Small intestine (tissue), 7 donors: ENCODE measurements at regions not wholly inside any gene's neighbourhood (a gene's known extent, or its start where the extent isn't known, plus 50 kb on each side); places are given as distances from the start of the nearest gene placed in this dataset.

Experiments used
- DNase-seq, 2 donors: peaks; one replicate each; pipeline versions ENCODE4 v3.0.0 to v3.0.0-alpha.2; 2013
- FAIRE-seq: peaks from 2 replicates; lab custom pipeline; 2012; peaks lifted over from hg19 to GRCh38; lab: Jason Lieb, UNC
- H3K27ac ChIP-seq, 3 donors: one replicate each; pipeline ENCODE4 v1.5.1; 2013; ENCODE audit warnings: low read length in 2 of 3, mild to moderate bottlenecking in 2 of 3, control low read depth in 1 of 3, inconsistent platforms in 1 of 3, low read depth in 1 of 3, moderate library complexity in 1 of 3
- H3K27me3 ChIP-seq, 3 donors: one replicate each; pipeline ENCODE4 v1.6.1; 2013; ENCODE audit warnings: low read length in 3 of 3, inconsistent platforms in 1 of 3; ENCODE audit not compliant: control insufficient read depth in 3 of 3, insufficient read depth in 3 of 3
- H3K36me3 ChIP-seq, 3 donors: one replicate each; pipeline ENCODE4 v1.6.1; 2013; ENCODE audit warnings: low read length in 3 of 3, inconsistent platforms in 1 of 3, low read depth in 1 of 3, mild to moderate bottlenecking in 1 of 3, moderate library complexity in 1 of 3; ENCODE audit not compliant: control insufficient read depth in 3 of 3, insufficient read depth in 2 of 3
- H3K4me1 ChIP-seq, 3 donors: one replicate each; pipeline ENCODE4 v1.6.1; 2013; ENCODE audit warnings: low read length in 2 of 3, inconsistent platforms in 1 of 3, low read depth in 1 of 3, mild to moderate bottlenecking in 1 of 3, moderate library complexity in 1 of 3; ENCODE audit not compliant: control insufficient read depth in 3 of 3, insufficient read depth in 2 of 3
- H3K4me3 ChIP-seq, 3 donors: one replicate each; pipeline ENCODE4 v1.5.1; 2013; ENCODE audit warnings: low read length in 3 of 3, control low read depth in 1 of 3, inconsistent platforms in 1 of 3, low read depth in 1 of 3, mild to moderate bottlenecking in 1 of 3, moderate library complexity in 1 of 3
- H3K9me3 ChIP-seq, 2 donors: one replicate each; pipeline ENCODE4 v1.6.1; 2013; ENCODE audit warnings: low read depth in 1 of 2, low read length in 1 of 2; ENCODE audit not compliant: control insufficient read depth in 2 of 2, insufficient read depth in 1 of 2
- WGBS, 3 donors: extraction: QIAGEN DNeasy Blood & Tissue Kit; methylation state at CpG; one replicate each; pipeline ENCODE4 v1.1.7; 2013; 5-methylcytosine and 5-hydroxymethylcytosine counted together
- donor health status: healthy with polysubstance abuse.
- donor health status: control.
- donor health status: control.
- donor health status: Bipolar disorder and iron deficiency.
- donor health status: healthy.

- no peak for DNase-seq
- Histone ChIP-seq H3K9me3 (peaks cover 0 to 5% of the 10 kb centered on the region in 2 donors), H3K4me1 (peaks cover 0 to 18% (median 5%) of the 10 kb centered on the region in 3 donors), H3K36me3 (no peaks in the 10 kb centered on the region), H3K4me3 (no peak overlapping the region), H3K27ac (no peak overlapping the region), H3K27me3 (no peaks in the 10 kb centered on the region)
- 75 to 82% (median 79%) methylated on average over 2 of the region's 2 CpGs for WGBS, 3 donors
- no peak for FAIRE-seq
Measured at GRCh38 chr4:186775902-186776301, 52.2 kb upstream of the FAT1 start.

- H3K27me3 ChIP-seq, result no peaks in the 10 kb centered on the region
- DNase-seq, result no peak
Measured at GRCh38 chr4:186778134-186778533, 54.5 kb upstream of the FAT1 start.

GRCh38 chr4:186780291-186781031 lies 56.8 kb upstream of the FAT1 start:
- 15 to 39% (median 23%) methylated on average over 4 of the region's 4 CpGs for WGBS, 3 donors
- H3K36me3 ChIP-seq, result no peaks in the 10 kb centered on the region
- H3K27ac ChIP-seq, result peak overlapping the region; percentile 18 to 65 (median 58)
- H3K4me3 ChIP-seq, result no peak overlapping the region
- peaks cover 0 to 5% of the 10 kb centered on the region in 2 donors for H3K9me3 ChIP-seq
- DNase-seq, result peak; percentile 47 to 89
- FAIRE-seq, result no peak
- peaks cover 0 to 24% (median 5%) of the 10 kb centered on the region in 3 donors for H3K4me1 ChIP-seq
- no peaks in the 10 kb centered on the region for H3K27me3 ChIP-seq

More at GRCh38 chr4:186778134-186778533, 54.5 kb upstream of the FAT1 start:
- peaks cover 0 to 24% (median 5%) of the 10 kb centered on the region in 3 donors for H3K4me1 ChIP-seq
- H3K36me3 ChIP-seq, result no peaks in the 10 kb centered on the region
- H3K27ac ChIP-seq, result no peak overlapping the region
- peaks cover 0 to 5% of the 10 kb centered on the region in 2 donors for H3K9me3 ChIP-seq
- no peak for FAIRE-seq
- 93 to 100% (median 94%) methylated on average over 7 of the region's 7 CpGs for WGBS, 3 donors
- no peak overlapping the region for H3K4me3 ChIP-seq

- Histone ChIP-seq H3K4me1 (peaks cover 0 to 24% (median 5%) of the 10 kb centered on the region in 3 donors), H3K9me3 (peaks cover 0 to 5% of the 10 kb centered on the region in 2 donors), H3K36me3 (no peaks in the 10 kb centered on the region), H3K27ac (peak overlapping the region in 1 of 3 donors; percentile 62), H3K27me3 (no peaks in the 10 kb centered on the region), H3K4me3 (no peak overlapping the region)
- no peak for FAIRE-seq
- DNase-seq, result peak; percentile 20 to 61
- WGBS, 3 donors, result 62 to 68% (median 67%) methylated on average over 6 of the region's 6 CpGs
Measured at GRCh38 chr4:186781032-186781917, 57.6 kb upstream of the FAT1 start.

- H3K36me3 ChIP-seq, result no peaks in the 10 kb centered on the region
- WGBS, 3 donors, result 74 to 79% (median 77%) methylated on average over 5 of the region's 5 CpGs
- no peaks in the 10 kb centered on the region for H3K27me3 ChIP-seq
- H3K9me3 ChIP-seq, result peaks cover 0 to 5% of the 10 kb centered on the region in 2 donors
- H3K27ac ChIP-seq, result no peak overlapping the region
- DNase-seq (no peak), FAIRE-seq (no peak)
- no peak overlapping the region for H3K4me3 ChIP-seq
- peaks cover 0 to 24% (median 5%) of the 10 kb centered on the region in 3 donors for H3K4me1 ChIP-seq
Measured at GRCh38 chr4:186782302-186782701, 58.6 kb upstream of the FAT1 start.

- 68 to 71% (median 70%) methylated on average over 5 of the region's 5 CpGs for WGBS, 3 donors
- H3K4me3 ChIP-seq, result no peak overlapping the region
- no peak overlapping the region for H3K27ac ChIP-seq
- no peaks in the 10 kb centered on the region for H3K36me3 ChIP-seq
- H3K4me1 ChIP-seq, result no peaks in the 10 kb centered on the region
- DNase-seq, result no peak
- no peaks in the 10 kb centered on the region for H3K9me3 ChIP-seq
- H3K27me3 ChIP-seq, result no peaks in the 10 kb centered on the region
- no peak for FAIRE-seq
Measured at GRCh38 chr4:186787536-186787935, 63.9 kb upstream of the FAT1 start.

- FAIRE-seq (no peak), DNase-seq (no peak)
- Histone ChIP-seq H3K36me3 (no peaks in the 10 kb centered on the region), H3K4me3 (no peak overlapping the region), H3K4me1 (no peaks in the 10 kb centered on the region), H3K27me3 (no peaks in the 10 kb centered on the region), H3K27ac (no peak overlapping the region), H3K9me3 (no peaks in the 10 kb centered on the region)
- 75 to 92% (median 88%) methylated on average over 3 of the region's 3 CpGs for WGBS, 3 donors
Measured at GRCh38 chr4:186789651-186790050, 66.0 kb upstream of the FAT1 start.

GRCh38 chr4:186790630-186791029 lies 67.0 kb upstream of the FAT1 start:
- DNase-seq (no peak), FAIRE-seq (no peak)
- H3K9me3 ChIP-seq, result no peaks in the 10 kb centered on the region
- no peaks in the 10 kb centered on the region for H3K27me3 ChIP-seq
- H3K27ac ChIP-seq, result no peak overlapping the region
- no peaks in the 10 kb centered on the region for H3K36me3 ChIP-seq
- no peaks in the 10 kb centered on the region for H3K4me1 ChIP-seq
- H3K4me3 ChIP-seq, result no peak overlapping the region
